ENCODE measurements at regions not wholly inside any gene's neighbourhood (a gene's known extent, or its start where the extent isn't known, plus 50 kb on each side); places are given as distances from the start of the nearest gene placed in this dataset.

DNA sequence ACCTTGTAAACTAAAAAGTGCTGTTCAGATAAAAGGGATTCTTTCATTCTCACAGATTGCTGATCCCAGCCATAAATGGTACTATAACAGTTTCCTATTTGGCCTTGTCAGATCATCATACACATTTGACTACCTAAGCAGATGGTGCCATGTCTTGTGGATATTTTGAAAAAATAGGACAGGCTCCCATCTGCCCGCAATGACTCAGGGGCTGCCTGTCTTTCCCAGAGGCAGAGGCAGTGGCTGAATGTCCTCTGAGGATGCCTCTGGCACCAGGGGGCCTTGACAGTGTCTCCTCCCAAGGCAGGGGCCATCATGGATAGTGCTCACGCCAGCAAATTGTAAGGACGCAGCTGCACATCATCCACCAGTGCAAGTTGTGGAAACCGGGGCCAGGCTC lies 323.0 kb upstream of the PODXL start:
- intact Hi-C loops (cut with micrococcal nuclease), result no loop called here
- peaks cover 12% of the 10 kb centered on the region in 2 donors for H3K27me3 Mint-ChIP-seq (ENCODE audit: low read depth in 2 of 2)

DNA sequence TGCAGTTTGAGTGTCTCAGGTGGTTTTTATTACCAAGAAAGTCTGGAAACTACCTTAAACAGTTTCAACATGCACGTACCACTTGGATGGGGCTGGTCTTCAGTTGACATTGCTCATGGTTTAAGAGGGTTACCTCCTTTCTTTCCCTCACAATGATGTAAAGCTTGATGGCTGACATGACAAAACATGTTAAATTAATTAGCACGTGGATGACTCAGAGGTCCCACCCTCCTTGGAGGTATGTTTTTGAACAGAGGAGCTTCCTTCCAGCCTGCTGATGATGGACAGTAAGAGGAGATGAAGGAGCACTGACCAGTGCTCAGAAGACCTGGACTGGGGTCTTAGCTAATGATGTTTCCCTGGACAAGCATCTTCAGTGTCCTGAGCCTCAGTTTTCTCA lies 322.3 kb upstream of the PODXL start:
- H3K9me3 Mint-ChIP-seq, result no peaks in the 10 kb centered on the region
- H3K4me1 Mint-ChIP-seq, result no peaks in the 10 kb centered on the region
- TF ChIP-seq, protein P1, sequence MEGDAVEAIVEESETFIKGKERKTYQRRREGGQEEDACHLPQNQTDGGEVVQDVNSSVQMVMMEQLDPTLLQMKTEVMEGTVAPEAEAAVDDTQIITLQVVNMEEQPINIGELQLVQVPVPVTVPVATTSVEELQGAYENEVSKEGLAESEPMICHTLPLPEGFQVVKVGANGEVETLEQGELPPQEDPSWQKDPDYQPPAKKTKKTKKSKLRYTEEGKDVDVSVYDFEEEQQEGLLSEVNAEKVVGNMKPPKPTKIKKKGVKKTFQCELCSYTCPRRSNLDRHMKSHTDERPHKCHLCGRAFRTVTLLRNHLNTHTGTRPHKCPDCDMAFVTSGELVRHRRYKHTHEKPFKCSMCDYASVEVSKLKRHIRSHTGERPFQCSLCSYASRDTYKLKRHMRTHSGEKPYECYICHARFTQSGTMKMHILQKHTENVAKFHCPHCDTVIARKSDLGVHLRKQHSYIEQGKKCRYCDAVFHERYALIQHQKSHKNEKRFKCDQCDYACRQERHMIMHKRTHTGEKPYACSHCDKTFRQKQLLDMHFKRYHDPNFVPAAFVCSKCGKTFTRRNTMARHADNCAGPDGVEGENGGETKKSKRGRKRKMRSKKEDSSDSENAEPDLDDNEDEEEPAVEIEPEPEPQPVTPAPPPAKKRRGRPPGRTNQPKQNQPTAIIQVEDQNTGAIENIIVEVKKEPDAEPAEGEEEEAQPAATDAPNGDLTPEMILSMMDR (IDR thresholded peaks at IDR 0.05), result no peak
- no peak overlapping the region for H3K27ac ChIP-seq (ENCODE audit: low read length)
- H3K9me3 ChIP-seq (ENCODE audit: control insufficient read depth, insufficient read depth, low read length), result no peaks in the 10 kb centered on the region
- 82% methylated on average over 2 of the region's 2 CpGs for WGBS (ENCODE audit: insufficient coverage)
- no peaks in the 10 kb centered on the region for H3K36me3 ChIP-seq (ENCODE audit: control insufficient read depth, insufficient read depth, low read length)
- no peaks in the 10 kb centered on the region for H3K4me1 ChIP-seq (ENCODE audit: control insufficient read depth, insufficient read depth, low read length)
- H3K27me3 ChIP-seq (ENCODE audit: control insufficient read depth, insufficient read depth, low read length), result no peaks in the 10 kb centered on the region
- no peak overlapping the region for H3K4me3 Mint-ChIP-seq
- ATAC-seq, result no peak
- no peak overlapping the region for H3K27ac Mint-ChIP-seq
- H3K27me3 Mint-ChIP-seq (ENCODE audit: low read depth in 2 of 2), result peaks cover 12 to 15% of the 10 kb centered on the region in 2 donors
- DNase-seq, result no peak
- no peaks in the 10 kb centered on the region for H3K36me3 Mint-ChIP-seq
- intact Hi-C loops (cut with micrococcal nuclease), result no loop called here
- no peak overlapping the region for H3K4me3 ChIP-seq (ENCODE audit: low read length)

More for the DNA sequence above, 323.0 kb upstream of the PODXL start:
- no peaks in the 10 kb centered on the region for H3K36me3 ChIP-seq (ENCODE audit: control insufficient read depth, insufficient read depth, low read length)
- no peak overlapping the region for H3K4me3 ChIP-seq (ENCODE audit: low read length)
- H3K27ac ChIP-seq (ENCODE audit: low read length), result no peak overlapping the region
- Mint-ChIP-seq H3K27ac (no peak overlapping the region), H3K4me3 (no peak overlapping the region), H3K9me3 (no peaks in the 10 kb centered on the region), H3K4me1 (no peaks in the 10 kb centered on the region), H3K36me3 (no peaks in the 10 kb centered on the region)
- DNase-seq (no peak), ATAC-seq (no peak)
- H3K27me3 ChIP-seq (ENCODE audit: control insufficient read depth, insufficient read depth, low read length), result no peaks in the 10 kb centered on the region
- no peaks in the 10 kb centered on the region for H3K4me1 ChIP-seq (ENCODE audit: control insufficient read depth, insufficient read depth, low read length)
- TF ChIP-seq, protein P1 (IDR thresholded peaks at IDR 0.05), result no peak
- no peaks in the 10 kb centered on the region for H3K9me3 ChIP-seq (ENCODE audit: control insufficient read depth, insufficient read depth, low read length)
- WGBS (ENCODE audit: insufficient coverage), result 85% methylated on average over 4 of the region's 4 CpGs

DNA sequence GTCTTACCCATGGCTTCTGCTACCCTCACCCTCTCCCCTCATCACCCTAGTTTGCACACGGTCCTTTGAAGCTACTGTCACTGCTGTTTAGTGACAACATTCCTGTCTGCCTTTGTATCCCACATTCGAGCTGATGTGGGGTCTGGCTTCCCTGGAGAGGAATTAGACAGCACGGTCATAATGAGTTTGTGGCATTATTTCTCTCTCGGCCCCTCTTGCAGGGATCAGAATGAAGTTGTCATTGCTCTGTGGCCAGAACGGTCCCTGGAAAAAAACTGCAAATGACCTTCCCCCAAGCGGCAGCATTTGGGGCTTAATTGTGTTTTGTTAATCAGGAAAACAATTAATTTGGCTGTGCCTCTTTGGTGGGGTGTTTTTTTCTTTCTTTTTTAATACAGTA lies 317.2 kb upstream of the PODXL start:
- no peak overlapping the region for H3K4me3 Mint-ChIP-seq
- Histone ChIP-seq H3K27ac (ENCODE audit: low read length) (no peak overlapping the region), H3K9me3 (ENCODE audit: control insufficient read depth, insufficient read depth, low read length) (no peaks in the 10 kb centered on the region), H3K27me3 (ENCODE audit: control insufficient read depth, insufficient read depth, low read length) (no peaks in the 10 kb centered on the region), H3K4me1 (ENCODE audit: control insufficient read depth, insufficient read depth, low read length) (no peaks in the 10 kb centered on the region), H3K4me3 (ENCODE audit: low read length) (no peak overlapping the region), H3K36me3 (ENCODE audit: control insufficient read depth, insufficient read depth, low read length) (no peaks in the 10 kb centered on the region)
- H3K27ac Mint-ChIP-seq, result no peak overlapping the region
- 58% methylated on average over 6 of the region's 6 CpGs for WGBS (ENCODE audit: insufficient coverage)
- DNase-seq (no peak), ATAC-seq (no peak)
- H3K27me3 Mint-ChIP-seq (ENCODE audit: low read depth in 2 of 2), result peaks cover 2 to 21% of the 10 kb centered on the region in 2 donors
- no peaks in the 10 kb centered on the region for H3K36me3 Mint-ChIP-seq
- intact Hi-C loops (cut with micrococcal nuclease), result no loop called here
- H3K9me3 Mint-ChIP-seq, result no peaks in the 10 kb centered on the region
- TF ChIP-seq, protein P1 (IDR thresholded peaks at IDR 0.05), result no peak
- H3K4me1 Mint-ChIP-seq, result no peaks in the 10 kb centered on the region

DNA sequence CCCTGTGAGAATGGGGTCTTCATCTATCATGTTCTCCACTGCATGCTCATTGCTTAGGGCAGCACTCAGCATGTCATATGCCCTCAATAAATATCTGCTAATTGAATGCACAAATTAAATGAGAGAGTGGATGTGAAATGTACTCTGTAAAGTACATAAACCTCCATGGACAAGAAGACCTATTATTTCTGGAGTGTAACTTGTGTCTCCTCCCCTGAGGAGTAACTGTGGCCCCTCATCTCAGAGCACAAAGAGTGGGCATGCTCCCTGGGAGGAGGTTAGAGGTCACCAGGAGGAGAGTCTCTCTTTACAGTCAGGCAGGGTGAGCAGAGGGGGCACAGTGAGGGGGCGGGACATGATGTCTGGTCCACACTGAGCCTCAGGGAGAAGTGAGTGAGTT lies 313.6 kb upstream of the PODXL start:
- 85% methylated on average over 1 of the region's 1 CpG for WGBS (ENCODE audit: insufficient coverage)
- no peak overlapping the region for H3K4me3 Mint-ChIP-seq
- intact Hi-C loops (cut with micrococcal nuclease), result no loop called here

More for the DNA sequence above, 313.6 kb upstream of the PODXL start:
- H3K9me3 ChIP-seq (ENCODE audit: control insufficient read depth, insufficient read depth, low read length), result no peaks in the 10 kb centered on the region
- H3K4me1 ChIP-seq (ENCODE audit: control insufficient read depth, insufficient read depth, low read length), result no peaks in the 10 kb centered on the region
- H3K4me3 ChIP-seq (ENCODE audit: low read length), result no peak overlapping the region
- Mint-ChIP-seq H3K36me3 (no peaks in the 10 kb centered on the region), H3K4me1 (no peaks in the 10 kb centered on the region), H3K27me3 (ENCODE audit: low read depth in 2 of 2) (peaks cover 2 to 29% of the 10 kb centered on the region in 2 donors), H3K9me3 (no peaks in the 10 kb centered on the region), H3K27ac (no peak overlapping the region)
- no peak for ATAC-seq
- TF ChIP-seq, protein P1 (IDR thresholded peaks at IDR 0.05), result no peak
- no peak overlapping the region for H3K27ac ChIP-seq (ENCODE audit: low read length)
- no peaks in the 10 kb centered on the region for H3K36me3 ChIP-seq (ENCODE audit: control insufficient read depth, insufficient read depth, low read length)
- H3K27me3 ChIP-seq (ENCODE audit: control insufficient read depth, insufficient read depth, low read length), result no peaks in the 10 kb centered on the region
- no peak for DNase-seq
